Peyer's patch (tissue), 4 donors: ENCODE measurements at regions not wholly inside any gene's neighbourhood (a gene's known extent, or its start where the extent isn't known, plus 50 kb on each side); places are given as distances from the start of the nearest gene placed in this dataset.

Experiments used
- DNase-seq, 3 donors: peaks; one replicate each; pipeline ENCODE4 v3.0.0-alpha.2; 2017 to 2019
- H3K27ac ChIP-seq, 4 donors: fragments of 200-600 bp; sonication (generic); one replicate each; pipeline ENCODE4 v1.5.1; 2016 to 2019
- H3K27me3 ChIP-seq, 2 donors: fragments of 200-600 bp; sonication (generic); one replicate each; pipeline ENCODE4 v1.5.1; 2019
- H3K36me3 ChIP-seq, 3 donors: fragments of 200-600 bp; sonication (generic); one replicate each; pipeline ENCODE4 v1.5.1; 2016 to 2019
- H3K4me1 ChIP-seq, 4 donors: fragments of 200-600 bp; sonication (generic); one replicate each; pipeline ENCODE4 v1.5.1; 2016 to 2019
- H3K4me3 ChIP-seq, 4 donors: fragments of 200-600 bp; sonication (generic); 1 replicate in 3 of 4; 2 replicates in 1 of 4; pipeline ENCODE4 v1.5.1; 2016 to 2019; ENCODE audit warnings: mild to moderate bottlenecking in 1 of 4
- H3K9me3 ChIP-seq, 4 donors: fragments of 200-600 bp; sonication (generic); one replicate each; pipeline ENCODE4 v1.5.1; 2016 to 2019; ENCODE audit warnings: mild to moderate bottlenecking in 1 of 4
- POLR2A ChIP-seq, 2 donors: fragments of 450-650 bp; IDR thresholded peaks; one replicate each; pipeline ENCODE4 v1.5.1; 2017; ENCODE audit warnings: antibody characterized with exemption in 2 of 2, mild to moderate bottlenecking in 2 of 2, moderate library complexity in 2 of 2
- TF ChIP-seq, protein P1 (sequence below), 6 experiments: fragments of 450-650 bp in 4 of 6; fragments of 200-600 bp in 2 of 6; sonication (generic) in 1 of 6; IDR thresholded peaks; one replicate each; pipeline ENCODE4 v1.5.1; 2017 to 2019; ENCODE audit warnings: antibody characterized with exemption in 6 of 6, mild to moderate bottlenecking in 3 of 6, moderate library complexity in 1 of 6

DNA sequence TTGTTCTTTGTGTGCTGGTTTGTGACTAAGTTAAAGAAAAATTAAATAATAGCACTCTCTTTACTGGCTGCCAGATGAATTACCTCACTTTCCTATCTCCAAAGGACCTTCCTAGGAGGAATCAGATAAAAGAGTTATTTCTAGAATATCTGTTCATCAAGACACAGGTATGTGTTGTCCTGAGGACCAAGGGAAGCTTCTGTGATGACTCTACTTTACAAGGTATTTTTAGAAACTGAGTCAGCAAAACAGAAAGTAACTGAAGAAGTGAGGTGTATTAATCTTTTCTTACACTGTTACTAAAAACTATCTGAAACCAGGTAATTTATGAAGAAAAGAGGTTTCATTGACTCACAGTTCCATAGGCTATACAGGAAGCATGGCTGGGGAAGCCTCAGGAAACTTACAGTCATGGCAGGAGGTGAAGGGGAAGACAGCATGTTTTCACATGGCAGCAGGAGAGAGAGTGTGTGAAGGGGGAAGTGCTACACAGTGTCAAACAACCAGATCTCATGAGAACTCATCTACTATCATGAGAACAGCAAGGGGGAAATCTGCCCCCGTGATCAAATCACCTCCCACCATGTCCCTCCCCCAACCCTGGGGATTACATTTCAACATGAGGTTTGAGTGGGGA lies 189.2 kb upstream of the DMAC1 start:
- no peaks in the 10 kb centered on the region for H3K4me1 ChIP-seq
- H3K27me3 ChIP-seq, result no peaks in the 10 kb centered on the region
- H3K36me3 ChIP-seq, result no peaks in the 10 kb centered on the region
- TF ChIP-seq POLR2A (IDR thresholded peaks at IDR 0.05), result no peak
- TF ChIP-seq, protein P1, sequence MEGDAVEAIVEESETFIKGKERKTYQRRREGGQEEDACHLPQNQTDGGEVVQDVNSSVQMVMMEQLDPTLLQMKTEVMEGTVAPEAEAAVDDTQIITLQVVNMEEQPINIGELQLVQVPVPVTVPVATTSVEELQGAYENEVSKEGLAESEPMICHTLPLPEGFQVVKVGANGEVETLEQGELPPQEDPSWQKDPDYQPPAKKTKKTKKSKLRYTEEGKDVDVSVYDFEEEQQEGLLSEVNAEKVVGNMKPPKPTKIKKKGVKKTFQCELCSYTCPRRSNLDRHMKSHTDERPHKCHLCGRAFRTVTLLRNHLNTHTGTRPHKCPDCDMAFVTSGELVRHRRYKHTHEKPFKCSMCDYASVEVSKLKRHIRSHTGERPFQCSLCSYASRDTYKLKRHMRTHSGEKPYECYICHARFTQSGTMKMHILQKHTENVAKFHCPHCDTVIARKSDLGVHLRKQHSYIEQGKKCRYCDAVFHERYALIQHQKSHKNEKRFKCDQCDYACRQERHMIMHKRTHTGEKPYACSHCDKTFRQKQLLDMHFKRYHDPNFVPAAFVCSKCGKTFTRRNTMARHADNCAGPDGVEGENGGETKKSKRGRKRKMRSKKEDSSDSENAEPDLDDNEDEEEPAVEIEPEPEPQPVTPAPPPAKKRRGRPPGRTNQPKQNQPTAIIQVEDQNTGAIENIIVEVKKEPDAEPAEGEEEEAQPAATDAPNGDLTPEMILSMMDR (IDR thresholded peaks at IDR 0.05), result no peak
- H3K9me3 ChIP-seq, result no peaks in the 10 kb centered on the region
- no peak overlapping the region for H3K4me3 ChIP-seq
- DNase-seq, result no peak
- H3K27ac ChIP-seq, result no peak overlapping the region

DNA sequence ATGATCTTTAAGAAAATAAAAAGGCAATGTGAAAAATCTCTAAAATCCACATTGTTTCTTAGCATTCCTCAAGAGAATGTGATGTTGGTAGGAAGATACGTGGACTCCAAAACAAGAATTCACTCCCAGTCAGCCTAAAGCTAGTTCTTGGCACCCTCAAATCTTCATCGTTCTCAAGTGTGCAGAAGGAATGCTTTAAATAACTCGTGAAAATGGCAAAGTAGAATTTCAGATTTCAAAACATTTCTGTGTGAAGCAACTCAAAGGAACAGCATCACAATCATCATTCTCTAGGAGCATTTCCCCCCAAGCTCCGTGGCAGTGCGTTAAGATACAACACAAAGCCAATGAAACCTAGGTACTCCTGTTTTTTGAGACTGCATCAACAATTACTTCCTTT lies 185.1 kb upstream of the DMAC1 start:
- TF ChIP-seq, protein P1 (IDR thresholded peaks at IDR 0.05), result no peak
- TF ChIP-seq POLR2A (IDR thresholded peaks at IDR 0.05), result no peak
- no peak overlapping the region for H3K4me3 ChIP-seq
- H3K27me3 ChIP-seq, result no peaks in the 10 kb centered on the region
- H3K4me1 ChIP-seq, result no peaks in the 10 kb centered on the region
- no peak overlapping the region for H3K27ac ChIP-seq
- no peak for DNase-seq
- H3K9me3 ChIP-seq, result no peaks in the 10 kb centered on the region
- H3K36me3 ChIP-seq, result no peaks in the 10 kb centered on the region

GRCh38 chr9:7984203-7984602 lies 184.6 kb upstream of the DMAC1 start:
- H3K9me3 ChIP-seq, result no peaks in the 10 kb centered on the region
- no peak for TF ChIP-seq POLR2A (IDR thresholded peaks at IDR 0.05)
- TF ChIP-seq, protein P1 (IDR thresholded peaks at IDR 0.05), result no peak
- no peaks in the 10 kb centered on the region for H3K27me3 ChIP-seq
- H3K36me3 ChIP-seq, result no peaks in the 10 kb centered on the region
- no peak for DNase-seq
- H3K27ac ChIP-seq, result no peak overlapping the region
- H3K4me1 ChIP-seq, result no peaks in the 10 kb centered on the region
- no peak overlapping the region for H3K4me3 ChIP-seq

DNA sequence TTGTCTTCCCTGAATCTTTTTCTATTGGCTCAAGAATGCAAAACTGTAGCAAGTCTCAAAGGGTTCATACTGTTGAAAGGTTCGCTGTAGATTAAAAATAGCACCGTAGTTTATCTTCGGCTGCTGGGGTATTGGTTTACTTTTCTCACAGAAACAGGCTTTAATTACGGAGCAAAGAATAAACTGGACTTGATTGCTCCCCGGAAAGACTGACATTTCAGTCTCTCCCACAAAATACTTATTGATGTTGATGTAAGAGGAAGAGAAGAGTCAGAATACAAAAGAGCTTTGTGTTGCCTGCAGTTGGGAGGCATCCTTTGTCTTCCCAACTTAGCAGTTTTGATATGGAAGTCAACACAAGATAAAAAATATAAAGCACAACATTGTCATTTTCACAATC lies 183.9 kb upstream of the DMAC1 start:
- Histone ChIP-seq H3K4me3 (no peak overlapping the region), H3K36me3 (no peaks in the 10 kb centered on the region), H3K9me3 (no peaks in the 10 kb centered on the region), H3K4me1 (no peaks in the 10 kb centered on the region), H3K27me3 (no peaks in the 10 kb centered on the region), H3K27ac (no peak overlapping the region)
- DNase-seq, result no peak
- TF ChIP-seq, protein P1 (IDR thresholded peaks at IDR 0.05), result no peak
- no peak for TF ChIP-seq POLR2A (IDR thresholded peaks at IDR 0.05)

GRCh38 chr9:7982907-7983306 lies 183.3 kb upstream of the DMAC1 start:
- Histone ChIP-seq H3K9me3 (no peaks in the 10 kb centered on the region), H3K36me3 (no peaks in the 10 kb centered on the region), H3K4me1 (no peaks in the 10 kb centered on the region), H3K27ac (no peak overlapping the region), H3K27me3 (no peaks in the 10 kb centered on the region), H3K4me3 (no peak overlapping the region)
- TF ChIP-seq, protein P1 (IDR thresholded peaks at IDR 0.05), result no peak
- TF ChIP-seq POLR2A (IDR thresholded peaks at IDR 0.05), result no peak
- peak in 2 of 3 donors; percentile 44 to 67 for DNase-seq
